ENCODE measurements at regions not wholly inside any gene's neighbourhood (a gene's known extent, or its start where the extent isn't known, plus 50 kb on each side); places are given as distances from the start of the nearest gene placed in this dataset.
A peak's percentile ranks its signal among the peaks of the same experiment; 100 is the strongest.
"Not testable (repeated sequence)": the region's sequence is repeated elsewhere in the genome, so short reads cannot be mapped to it uniquely, and the experiment has no call there.

DNA sequence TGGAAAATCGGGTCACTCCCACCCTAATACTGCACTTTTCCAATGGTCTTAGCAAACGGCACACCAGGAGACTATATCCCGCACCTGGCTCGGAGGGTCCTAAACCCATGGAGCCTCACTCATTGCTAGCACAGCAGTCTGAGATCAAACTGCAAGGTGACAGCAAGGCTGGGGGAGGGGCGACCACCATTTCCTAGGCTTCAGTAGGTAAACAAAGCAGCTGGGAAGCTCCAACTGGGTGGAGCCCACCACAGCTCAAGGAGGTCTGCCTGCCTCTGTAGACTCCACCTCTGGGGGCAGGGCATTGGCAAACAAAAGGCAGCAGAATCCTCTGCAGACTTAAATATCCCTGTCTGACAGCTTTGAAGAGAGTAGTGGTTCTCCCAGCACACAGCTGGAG lies 109.0 kb upstream of the DEFB108B start:
- H3K36me3 Mint-ChIP-seq (ENCODE audit: low read depth); H3K27ac Mint-ChIP-seq; CTCF ChIA-PET; intact Hi-C loops (cut with micrococcal nuclease); ATAC-seq; DNase-seq; H3K9me3 Mint-ChIP-seq; H3K4me1 Mint-ChIP-seq (ENCODE audit: low read depth); H3K4me3 Mint-ChIP-seq; POLR2A ChIA-PET: not testable (repeated sequence)
- H3K27me3 Mint-ChIP-seq, result peaks cover 20% of the 10 kb centered on the region

DNA sequence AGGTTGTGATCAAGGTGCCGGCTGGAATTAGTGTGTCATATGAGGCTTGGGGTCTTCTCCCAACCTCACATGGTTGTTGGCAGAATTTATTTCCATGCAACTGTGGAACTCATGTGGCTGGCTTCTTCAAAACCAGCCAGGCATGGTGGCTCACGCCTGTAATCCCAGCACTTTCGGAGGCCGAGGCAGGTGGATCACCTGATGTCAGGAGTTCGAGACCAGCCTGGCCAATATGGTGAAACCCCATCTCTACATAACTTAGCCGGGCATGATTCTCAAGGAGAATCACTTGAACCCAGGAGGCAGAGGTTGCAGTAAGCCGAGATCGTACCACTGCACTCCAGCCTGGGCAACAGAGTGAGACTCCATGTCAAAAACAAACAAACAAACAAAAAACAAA lies 102.3 kb upstream of the DEFB108B start:
- DNase-seq; H3K9me3 Mint-ChIP-seq; ATAC-seq; H3K27me3 Mint-ChIP-seq; H3K4me3 Mint-ChIP-seq; H3K27ac Mint-ChIP-seq; CTCF ChIA-PET; intact Hi-C loops (cut with micrococcal nuclease); H3K36me3 Mint-ChIP-seq (ENCODE audit: low read depth); POLR2A ChIA-PET; H3K4me1 Mint-ChIP-seq (ENCODE audit: low read depth): not testable (repeated sequence)

DNA sequence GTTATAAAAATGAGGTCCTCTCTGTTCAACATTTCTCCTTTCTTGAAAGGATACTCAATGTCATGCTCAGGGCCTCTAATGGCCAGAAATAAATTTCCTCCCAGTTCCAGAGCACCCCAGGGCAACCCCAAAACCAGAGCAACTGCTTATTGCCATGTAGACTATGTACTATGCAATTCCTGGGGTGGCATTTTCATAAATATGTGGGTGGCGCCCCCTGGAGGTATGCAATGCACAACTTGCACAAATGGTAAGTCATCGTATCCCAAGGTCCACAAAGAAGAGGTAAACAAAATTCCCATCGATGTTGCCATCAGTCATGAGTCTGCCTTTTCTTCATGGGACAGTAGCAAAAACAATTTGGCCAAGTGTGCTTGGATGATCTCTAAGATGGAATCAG lies 98.6 kb upstream of the DEFB108B start:
- CTCF ChIA-PET, result interaction anchor here (0.9 kb wide), 1 partner anchor 95 kb away, joined by 3 read pairs; no protein-coding TSS in a partner anchor
- intact Hi-C loops (cut with micrococcal nuclease); H3K27ac Mint-ChIP-seq; H3K27me3 Mint-ChIP-seq; H3K9me3 Mint-ChIP-seq; H3K4me3 Mint-ChIP-seq; POLR2A ChIA-PET; ATAC-seq; H3K4me1 Mint-ChIP-seq (ENCODE audit: low read depth); H3K36me3 Mint-ChIP-seq (ENCODE audit: low read depth): not testable (repeated sequence)
- peak; percentile 45 for DNase-seq
- TF ChIP-seq, protein P1, sequence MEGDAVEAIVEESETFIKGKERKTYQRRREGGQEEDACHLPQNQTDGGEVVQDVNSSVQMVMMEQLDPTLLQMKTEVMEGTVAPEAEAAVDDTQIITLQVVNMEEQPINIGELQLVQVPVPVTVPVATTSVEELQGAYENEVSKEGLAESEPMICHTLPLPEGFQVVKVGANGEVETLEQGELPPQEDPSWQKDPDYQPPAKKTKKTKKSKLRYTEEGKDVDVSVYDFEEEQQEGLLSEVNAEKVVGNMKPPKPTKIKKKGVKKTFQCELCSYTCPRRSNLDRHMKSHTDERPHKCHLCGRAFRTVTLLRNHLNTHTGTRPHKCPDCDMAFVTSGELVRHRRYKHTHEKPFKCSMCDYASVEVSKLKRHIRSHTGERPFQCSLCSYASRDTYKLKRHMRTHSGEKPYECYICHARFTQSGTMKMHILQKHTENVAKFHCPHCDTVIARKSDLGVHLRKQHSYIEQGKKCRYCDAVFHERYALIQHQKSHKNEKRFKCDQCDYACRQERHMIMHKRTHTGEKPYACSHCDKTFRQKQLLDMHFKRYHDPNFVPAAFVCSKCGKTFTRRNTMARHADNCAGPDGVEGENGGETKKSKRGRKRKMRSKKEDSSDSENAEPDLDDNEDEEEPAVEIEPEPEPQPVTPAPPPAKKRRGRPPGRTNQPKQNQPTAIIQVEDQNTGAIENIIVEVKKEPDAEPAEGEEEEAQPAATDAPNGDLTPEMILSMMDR (IDR thresholded peaks at IDR 0.05), result peak; percentile 37

DNA sequence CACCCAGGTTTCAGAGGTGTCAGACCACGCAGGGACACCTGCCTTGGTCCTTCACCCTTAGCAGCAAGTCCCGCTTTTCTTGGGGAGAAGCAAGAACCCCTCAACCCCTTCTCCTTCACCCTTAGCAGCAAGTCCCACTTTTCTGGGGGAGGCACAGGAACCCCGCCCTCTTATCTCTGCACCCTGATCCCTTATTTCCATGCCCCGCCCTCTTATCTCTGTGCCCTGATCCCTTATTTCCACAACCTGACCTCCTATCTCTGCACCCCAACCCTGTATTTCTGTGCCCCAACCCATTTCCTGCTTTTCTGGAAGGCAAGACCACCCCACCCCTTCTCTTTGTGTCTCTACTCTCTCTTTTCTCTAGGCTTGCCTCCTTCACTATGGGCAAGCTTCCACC lies 94.7 kb upstream of the DEFB108B start:
- H3K4me3 Mint-ChIP-seq; H3K9me3 Mint-ChIP-seq; H3K4me1 Mint-ChIP-seq (ENCODE audit: low read depth); ATAC-seq; DNase-seq; intact Hi-C loops (cut with micrococcal nuclease); CTCF ChIA-PET; H3K36me3 Mint-ChIP-seq (ENCODE audit: low read depth); POLR2A ChIA-PET; H3K27ac Mint-ChIP-seq: not testable (repeated sequence)
- peaks cover 17% of the 10 kb centered on the region for H3K27me3 Mint-ChIP-seq

DNA sequence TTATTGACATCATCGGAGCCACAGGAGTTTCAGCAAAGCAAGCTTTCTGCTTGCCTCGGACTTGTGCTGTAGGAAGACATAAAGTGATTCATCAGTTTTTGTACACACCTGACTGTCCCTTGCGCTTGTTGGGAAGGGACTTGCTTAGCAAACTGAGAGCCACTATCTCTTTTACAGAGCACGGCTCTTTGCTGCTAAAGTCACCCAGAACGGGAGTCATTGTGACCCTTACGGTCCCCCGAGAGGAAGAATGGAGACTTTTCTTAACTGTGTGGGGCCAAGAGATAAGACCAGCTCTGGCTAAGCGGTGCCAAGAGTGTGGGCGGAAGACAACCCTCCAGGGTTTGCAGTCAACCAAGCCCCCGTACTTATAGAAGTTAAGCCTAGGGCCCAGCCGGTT lies 89.6 kb upstream of the DEFB108B start:
- H3K27me3 Mint-ChIP-seq, result peaks cover 20% of the 10 kb centered on the region
- DNase-seq; H3K4me1 Mint-ChIP-seq (ENCODE audit: low read depth); POLR2A ChIA-PET; H3K4me3 Mint-ChIP-seq; H3K27ac Mint-ChIP-seq; intact Hi-C loops (cut with micrococcal nuclease); ATAC-seq; H3K9me3 Mint-ChIP-seq; CTCF ChIA-PET; H3K36me3 Mint-ChIP-seq (ENCODE audit: low read depth): not testable (repeated sequence)

DNA sequence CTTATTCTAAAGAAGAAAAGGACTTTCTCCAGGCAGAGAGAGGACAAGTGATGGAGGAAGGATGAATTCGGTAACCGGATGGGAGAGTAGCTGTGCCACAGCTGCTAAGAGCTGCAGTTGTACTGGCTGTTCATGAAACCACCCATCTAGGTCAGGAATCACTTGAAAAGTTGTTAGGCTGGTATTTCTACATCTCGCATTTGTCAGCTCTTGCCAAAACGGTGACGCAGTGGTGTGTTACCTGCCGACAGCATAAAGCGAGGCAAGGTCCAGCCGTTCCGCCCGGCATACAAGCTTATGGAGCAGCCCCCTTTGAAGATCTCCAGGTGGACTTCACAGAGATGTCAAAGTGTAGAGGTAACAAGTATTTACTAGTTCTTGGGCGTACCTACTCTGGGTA lies 87.3 kb upstream of the DEFB108B start:
- H3K27me3 Mint-ChIP-seq, result peaks cover 20% of the 10 kb centered on the region
- H3K27ac Mint-ChIP-seq; intact Hi-C loops (cut with micrococcal nuclease); POLR2A ChIA-PET; CTCF ChIA-PET; H3K4me3 Mint-ChIP-seq; H3K9me3 Mint-ChIP-seq; H3K36me3 Mint-ChIP-seq (ENCODE audit: low read depth); ATAC-seq; H3K4me1 Mint-ChIP-seq (ENCODE audit: low read depth); DNase-seq: not testable (repeated sequence)

DNA sequence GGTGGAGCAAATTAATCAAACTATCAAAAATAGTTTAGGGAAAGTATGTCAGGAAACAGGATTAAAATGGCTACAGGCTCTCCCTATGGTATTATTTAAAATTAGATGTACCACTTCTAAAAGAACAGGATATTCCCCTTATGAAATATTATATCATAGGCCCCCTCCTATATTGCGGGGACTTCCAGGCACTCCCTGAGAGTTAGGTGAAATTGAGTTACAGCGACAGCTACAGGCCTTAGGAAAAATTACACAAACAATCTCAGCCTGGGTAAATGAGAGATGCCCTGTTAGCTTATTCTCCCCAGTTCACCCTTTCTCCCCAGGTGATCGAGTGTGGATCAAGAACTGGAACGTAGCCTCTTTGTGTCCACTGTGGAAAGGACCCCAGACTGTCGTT lies 86.7 kb upstream of the DEFB108B start:
- H3K36me3 Mint-ChIP-seq (ENCODE audit: low read depth); POLR2A ChIA-PET; ATAC-seq; DNase-seq; H3K9me3 Mint-ChIP-seq; H3K27ac Mint-ChIP-seq; CTCF ChIA-PET; intact Hi-C loops (cut with micrococcal nuclease); H3K4me3 Mint-ChIP-seq; H3K4me1 Mint-ChIP-seq (ENCODE audit: low read depth): not testable (repeated sequence)
- peaks cover 19% of the 10 kb centered on the region for H3K27me3 Mint-ChIP-seq

DNA sequence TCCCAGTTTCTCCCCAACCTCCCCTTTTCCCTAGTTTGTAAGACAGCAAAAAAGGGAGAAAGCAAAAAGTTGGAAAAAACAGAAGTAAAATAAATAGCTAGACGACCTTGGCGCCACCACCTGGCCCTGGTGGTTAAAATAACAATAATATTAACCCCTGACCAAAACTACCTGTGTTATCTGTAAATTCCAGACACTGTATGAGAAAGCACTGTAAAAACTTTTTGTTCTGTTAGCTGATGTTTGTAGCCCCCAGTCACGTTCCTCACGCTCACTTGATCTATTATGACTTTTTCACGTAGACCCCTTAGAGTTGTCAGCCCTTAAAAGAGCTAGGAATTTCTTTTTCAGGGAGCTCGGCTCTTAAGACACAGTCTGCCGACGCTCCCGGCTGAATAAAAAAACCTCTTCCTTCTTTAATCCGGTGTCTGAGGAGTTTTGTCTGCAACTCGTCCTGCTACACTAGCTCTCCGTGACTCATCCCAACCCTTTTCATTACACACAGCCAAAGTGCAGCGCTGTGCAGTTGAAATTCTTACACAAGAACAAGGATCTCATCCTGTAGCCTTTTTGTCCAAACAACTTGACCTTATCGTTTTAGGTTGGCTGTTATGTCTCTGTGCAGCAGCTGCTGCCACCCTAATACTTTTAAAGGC lies 83.9 kb upstream of the DEFB108B start:
- H3K27ac Mint-ChIP-seq; DNase-seq; H3K4me3 Mint-ChIP-seq; POLR2A ChIA-PET; H3K36me3 Mint-ChIP-seq (ENCODE audit: low read depth); CTCF ChIA-PET; H3K4me1 Mint-ChIP-seq (ENCODE audit: low read depth); H3K9me3 Mint-ChIP-seq; ATAC-seq; intact Hi-C loops (cut with micrococcal nuclease): not testable (repeated sequence)
- peaks cover 13% of the 10 kb centered on the region for H3K27me3 Mint-ChIP-seq

DNA sequence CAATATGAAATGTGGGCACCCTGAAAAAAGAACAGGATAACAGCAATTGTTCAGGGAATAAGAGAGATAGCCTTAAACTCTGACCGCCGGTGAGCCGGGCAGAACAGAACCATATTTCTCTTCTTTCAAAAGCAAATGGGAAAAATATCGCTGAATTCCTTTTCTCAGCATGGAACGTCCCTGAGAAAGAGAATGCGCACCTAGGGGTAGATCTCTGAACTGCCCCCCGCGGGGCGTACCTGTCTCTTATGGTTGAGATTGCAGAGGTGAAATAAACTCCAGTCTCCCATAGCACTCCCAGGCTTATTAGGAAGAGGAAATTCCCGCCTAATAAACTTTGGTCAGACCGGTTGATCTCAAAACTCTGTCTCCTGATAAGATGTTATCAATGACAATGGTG lies 82.1 kb upstream of the DEFB108B start:
- DNase-seq; H3K4me1 Mint-ChIP-seq (ENCODE audit: low read depth); ATAC-seq; H3K4me3 Mint-ChIP-seq; H3K27ac Mint-ChIP-seq; intact Hi-C loops (cut with micrococcal nuclease); H3K9me3 Mint-ChIP-seq; POLR2A ChIA-PET; CTCF ChIA-PET; H3K36me3 Mint-ChIP-seq (ENCODE audit: low read depth): not testable (repeated sequence)
- H3K27me3 Mint-ChIP-seq, result peaks cover 13% of the 10 kb centered on the region

DNA sequence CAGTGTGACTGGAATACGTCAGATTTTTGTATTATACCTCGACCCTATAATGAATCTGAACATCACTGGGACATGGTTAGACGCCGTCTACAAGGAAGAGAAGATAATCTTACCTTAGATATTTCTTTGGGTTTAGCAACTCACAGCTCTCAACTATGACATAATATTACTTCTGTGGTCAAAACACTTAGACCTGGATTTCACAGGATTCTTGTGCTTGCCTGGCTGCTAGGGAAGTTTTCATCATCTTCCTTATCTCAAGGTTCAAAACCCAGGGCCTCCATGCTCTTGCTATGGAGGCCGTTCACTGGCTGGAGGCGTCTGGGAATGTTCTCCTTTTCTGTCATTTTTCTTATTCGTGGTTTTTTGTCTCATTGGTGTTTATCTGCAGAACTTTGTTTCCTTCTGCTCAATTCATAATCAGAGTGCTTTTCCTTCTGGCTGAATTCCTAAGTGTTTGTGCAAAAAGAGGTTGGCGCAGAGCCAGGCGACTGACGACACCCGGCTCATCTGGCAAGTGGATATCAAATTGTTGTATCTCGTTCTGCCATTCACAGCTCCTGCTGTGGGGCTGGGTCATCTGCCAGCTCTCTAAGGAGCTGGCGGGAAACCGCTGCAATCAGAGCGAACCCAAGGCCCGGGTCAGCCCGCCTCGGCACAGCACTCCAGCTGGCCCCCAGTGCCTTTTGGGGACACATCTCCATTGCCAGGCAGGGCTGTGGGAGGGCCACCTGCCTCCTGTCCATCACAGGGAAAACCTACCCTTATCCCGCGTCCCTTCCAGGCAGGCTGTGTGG lies 68.1 kb upstream of the DEFB108B start:
- intact Hi-C loops (cut with micrococcal nuclease), result not testable (repeated sequence)

DNA sequence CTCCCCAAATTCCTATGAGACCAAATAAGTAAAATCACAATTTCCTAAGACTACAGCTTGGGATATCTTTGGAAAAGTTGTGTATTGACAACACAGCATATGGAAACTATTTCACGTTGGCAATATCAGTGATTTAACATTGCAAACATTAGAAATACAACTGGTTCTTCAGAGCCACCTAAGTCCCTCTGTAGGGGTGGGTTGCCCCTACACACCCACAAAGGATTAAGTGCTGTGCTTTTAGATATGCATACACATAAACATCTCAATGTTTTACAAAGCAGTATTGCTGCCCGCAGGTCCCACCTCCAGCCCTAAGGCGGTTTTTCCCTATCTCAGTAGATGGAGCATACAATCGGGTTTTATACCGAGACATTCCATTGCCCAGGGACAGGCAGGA lies 66.0 kb upstream of the DEFB108B start:
- H3K36me3 Mint-ChIP-seq (ENCODE audit: low read depth); H3K27ac Mint-ChIP-seq; H3K4me3 Mint-ChIP-seq; H3K27me3 Mint-ChIP-seq; ATAC-seq; H3K4me1 Mint-ChIP-seq (ENCODE audit: low read depth); DNase-seq; intact Hi-C loops (cut with micrococcal nuclease); CTCF ChIA-PET; H3K9me3 Mint-ChIP-seq; POLR2A ChIA-PET: not testable (repeated sequence)

More for the DNA sequence above, 68.1 kb upstream of the DEFB108B start:
- ATAC-seq; H3K9me3 Mint-ChIP-seq; DNase-seq; H3K4me3 Mint-ChIP-seq; H3K27me3 Mint-ChIP-seq; H3K36me3 Mint-ChIP-seq (ENCODE audit: low read depth); H3K4me1 Mint-ChIP-seq (ENCODE audit: low read depth); CTCF ChIA-PET; POLR2A ChIA-PET; H3K27ac Mint-ChIP-seq: not testable (repeated sequence)

Measured in activated CD8-positive, alpha-beta T cell treated with anti-CD3 and anti-CD28 coated beads for 36 hours (primary cell).